ENCODE measurements at regions not wholly inside any gene's neighbourhood (a gene's known extent, or its start where the extent isn't known, plus 50 kb on each side); places are given as distances from the start of the nearest gene placed in this dataset.
"Not testable (repeated sequence)": the region's sequence is repeated elsewhere in the genome, so short reads cannot be mapped to it uniquely, and the experiment has no call there.

DNA sequence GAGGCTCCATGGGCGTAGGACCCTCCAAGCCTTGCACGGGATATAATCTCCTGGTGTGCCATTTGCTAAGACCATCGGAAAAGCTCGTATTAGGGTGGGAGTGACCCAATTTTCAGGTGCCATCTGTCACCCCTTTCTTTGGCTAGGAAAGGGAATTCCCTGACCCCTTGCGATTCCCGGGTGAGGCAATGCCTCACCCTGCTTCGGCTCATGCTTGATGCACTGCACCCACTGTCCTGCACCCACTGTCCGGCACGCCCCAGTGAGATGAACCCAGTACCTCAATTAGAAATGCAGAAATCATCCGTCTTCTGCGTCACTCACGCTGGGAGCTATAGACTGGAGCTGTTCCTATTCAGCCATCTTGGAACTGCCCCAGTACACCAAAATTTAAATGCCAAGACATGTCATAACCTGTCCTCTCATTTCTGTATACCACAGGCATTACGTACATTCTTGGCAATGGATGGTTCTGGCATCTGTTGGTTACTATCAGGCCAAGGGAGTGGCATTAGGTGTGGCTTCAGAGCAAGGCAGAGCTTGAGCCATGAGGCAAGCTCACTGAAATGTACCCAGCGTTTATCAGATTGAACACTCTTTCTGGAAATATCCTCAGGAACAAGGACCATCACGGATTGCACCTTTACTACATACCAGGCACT is 95.4 kb upstream of the GALNT18 start:
- DNase-seq (ENCODE audit: low read depth in 2 of 2), result no peak

DNA sequence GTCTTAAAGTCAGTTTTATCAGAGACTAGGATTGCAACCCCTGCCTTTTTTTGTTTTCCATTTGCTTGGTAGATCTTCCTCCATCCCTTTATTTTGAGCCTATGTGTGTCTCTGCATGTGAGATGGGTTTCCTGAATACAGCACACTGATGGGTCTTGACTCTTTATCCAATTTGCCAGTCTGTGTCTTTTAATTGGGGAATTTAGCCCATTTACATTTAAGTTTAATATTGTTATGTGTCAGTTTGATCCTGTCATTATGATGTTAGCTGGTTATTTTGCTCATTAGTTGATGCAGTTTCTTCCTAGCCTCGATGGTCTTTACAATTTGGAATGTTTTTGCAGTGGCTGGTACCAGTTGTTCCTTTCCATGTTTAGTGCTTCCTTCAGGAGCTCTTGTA is 93.3 kb upstream of the GALNT18 start:
- DNase-seq (ENCODE audit: low read depth in 2 of 2), result not testable (repeated sequence)

DNA sequence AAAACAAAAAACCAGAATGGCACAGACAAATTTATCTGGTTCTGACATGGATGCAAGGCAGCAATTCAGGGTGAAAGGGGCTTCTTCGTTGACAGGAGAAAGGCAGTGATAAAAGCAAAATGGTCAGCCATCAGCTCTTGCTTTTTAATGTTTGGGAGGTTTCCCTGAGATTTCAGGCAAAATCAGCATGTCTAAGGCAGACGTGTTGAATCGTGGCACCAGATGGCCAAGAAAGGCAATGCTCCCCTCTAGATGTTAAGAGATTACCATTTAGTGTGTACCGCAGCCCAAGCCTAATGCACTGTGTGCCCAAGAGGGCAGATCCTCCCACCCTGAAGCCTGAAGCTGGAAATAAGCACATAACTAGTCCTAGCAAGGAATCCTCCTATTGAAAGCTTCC is 88.8 kb upstream of the GALNT18 start:
- no peak for DNase-seq (ENCODE audit: low read depth in 2 of 2)

DNA sequence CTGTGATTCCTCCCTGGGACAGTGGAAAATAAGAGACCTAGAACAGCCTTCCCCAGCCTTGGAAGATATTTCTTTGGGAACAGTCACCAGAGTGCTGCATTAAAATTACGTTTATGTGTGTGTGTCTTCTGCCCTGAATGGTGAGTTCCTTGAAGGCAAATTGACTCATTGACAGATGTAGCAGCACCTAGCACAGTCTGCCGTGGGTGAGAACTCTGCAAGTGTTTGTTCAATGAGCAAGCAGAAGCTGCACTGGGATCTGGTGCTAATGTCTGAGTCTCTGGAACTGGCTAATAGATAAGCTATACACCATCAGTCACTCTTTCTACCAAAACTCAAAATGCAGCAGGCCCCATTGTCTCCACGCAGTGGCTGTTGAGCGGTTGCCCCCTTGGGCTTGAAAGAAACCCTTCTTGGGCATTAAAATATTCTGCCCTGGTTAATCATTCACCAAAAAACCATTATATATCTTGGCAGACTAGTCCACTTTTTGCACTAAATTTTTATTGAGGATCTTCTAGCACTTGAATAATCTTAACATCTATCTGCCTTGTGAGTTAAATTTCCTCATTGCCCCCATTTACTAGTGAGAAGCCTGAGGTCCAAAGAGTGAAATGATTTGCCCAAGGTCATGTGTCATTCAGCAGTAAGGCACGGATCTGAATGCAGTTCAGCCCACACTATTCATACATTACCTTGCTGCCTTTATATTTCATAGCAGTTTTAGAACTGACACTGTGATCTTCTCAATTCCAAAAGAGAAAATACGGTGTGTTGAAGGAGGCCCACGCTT is 87.8 kb upstream of the GALNT18 start:
- no peak for DNase-seq (ENCODE audit: low read depth in 2 of 2)

DNA sequence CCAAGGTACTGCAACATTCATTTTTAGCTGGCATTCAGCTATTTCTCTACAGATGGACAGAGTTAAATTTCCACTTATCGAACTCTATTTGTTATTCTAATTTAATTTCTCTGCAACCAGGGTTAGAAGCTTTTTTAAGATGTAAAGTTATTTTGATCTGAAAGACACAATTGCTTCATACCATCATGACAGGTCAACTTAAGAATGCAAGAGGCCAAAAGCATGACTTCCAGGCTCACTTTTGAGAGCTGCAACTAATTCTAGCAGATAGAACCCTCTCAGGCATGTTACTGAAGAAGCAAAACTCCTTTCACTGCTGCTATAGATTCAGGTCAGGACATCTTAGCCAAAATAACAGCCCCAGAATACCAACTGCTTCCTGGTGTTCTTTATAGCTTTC is 86.5 kb upstream of the GALNT18 start:
- DNase-seq (ENCODE audit: low read depth in 2 of 2), result no peak

DNA sequence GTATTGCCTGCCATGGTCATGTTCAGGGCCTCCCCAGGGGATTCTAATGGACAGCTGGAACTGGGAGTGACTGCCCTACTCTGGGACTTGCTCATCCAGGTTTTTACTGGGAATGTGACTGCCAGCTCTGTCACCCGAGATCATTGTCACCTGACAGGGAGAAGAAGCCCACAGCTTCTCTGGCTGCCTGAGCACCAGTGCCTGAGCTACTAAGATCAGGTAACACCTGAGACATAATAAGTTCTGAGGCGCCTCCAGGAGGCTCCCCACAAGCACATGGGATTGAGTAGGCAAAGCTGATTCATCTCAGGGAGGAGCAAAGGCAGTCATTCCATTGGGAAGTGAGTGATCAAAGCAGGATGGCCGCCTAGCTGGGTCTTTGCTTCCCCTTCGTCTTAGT is 84.2 kb upstream of the GALNT18 start:
- DNase-seq (ENCODE audit: low read depth in 2 of 2), result no peak

DNA sequence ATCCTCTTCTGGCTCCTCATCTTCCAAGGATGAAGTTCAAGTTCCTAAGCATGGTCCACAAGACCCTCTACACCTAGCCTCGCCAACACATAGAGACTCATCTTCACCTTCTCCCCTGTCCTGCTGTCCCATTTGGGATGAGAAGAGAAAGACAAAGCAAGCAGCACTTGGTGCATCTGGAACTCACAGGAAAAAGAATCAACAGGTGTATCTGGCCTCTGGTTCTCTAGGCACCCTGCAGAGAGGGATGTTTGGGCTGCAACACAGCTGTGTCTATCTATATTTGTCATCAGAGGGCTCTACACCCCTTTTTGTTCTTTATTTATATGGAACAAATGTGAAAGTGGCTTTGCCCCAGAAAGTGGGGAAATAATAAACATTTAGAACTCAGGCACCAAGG is 82.1 kb upstream of the GALNT18 start:
- no peak for DNase-seq (ENCODE audit: low read depth in 2 of 2)

DNA sequence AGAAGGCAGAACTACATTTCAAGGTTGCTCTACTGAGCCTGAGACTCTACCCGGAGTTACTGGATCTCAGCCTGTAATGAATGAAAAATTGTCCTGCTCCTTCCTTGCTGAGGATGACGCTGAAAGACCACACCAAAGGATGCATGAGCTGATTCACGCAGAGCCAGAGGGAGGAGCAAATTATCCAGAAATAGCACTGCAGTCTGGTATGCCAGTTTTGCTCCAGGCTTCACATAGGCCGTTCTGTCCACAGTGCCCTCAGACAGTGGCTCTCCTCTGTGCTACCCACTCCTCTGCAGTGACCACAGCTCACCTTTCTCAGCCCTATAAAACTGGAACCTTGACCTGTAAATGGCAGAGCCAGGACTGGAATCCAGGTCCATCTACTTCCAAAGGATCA is 79.3 kb upstream of the GALNT18 start:
- no peak for DNase-seq (ENCODE audit: low read depth in 2 of 2)

DNA sequence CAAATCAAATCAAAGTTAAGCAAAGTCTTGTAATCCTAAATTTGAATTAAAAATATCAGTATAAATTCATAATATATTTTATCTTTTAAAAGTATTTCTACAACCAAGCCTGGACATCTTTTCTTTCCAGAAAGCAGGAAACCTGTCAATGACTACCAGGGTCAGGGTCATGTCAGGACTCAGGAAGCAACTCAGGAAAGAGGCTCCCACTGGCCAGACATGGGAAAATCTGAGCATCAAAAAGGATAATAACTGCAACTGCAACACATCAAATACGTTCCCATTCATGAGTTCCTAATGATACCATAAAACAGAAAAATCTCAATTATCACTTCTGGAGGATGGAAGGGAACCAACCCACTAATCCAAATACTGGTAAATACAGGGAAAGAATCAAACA is 76.0 kb upstream of the GALNT18 start:
- no peak for DNase-seq (ENCODE audit: low read depth in 2 of 2)

DNA sequence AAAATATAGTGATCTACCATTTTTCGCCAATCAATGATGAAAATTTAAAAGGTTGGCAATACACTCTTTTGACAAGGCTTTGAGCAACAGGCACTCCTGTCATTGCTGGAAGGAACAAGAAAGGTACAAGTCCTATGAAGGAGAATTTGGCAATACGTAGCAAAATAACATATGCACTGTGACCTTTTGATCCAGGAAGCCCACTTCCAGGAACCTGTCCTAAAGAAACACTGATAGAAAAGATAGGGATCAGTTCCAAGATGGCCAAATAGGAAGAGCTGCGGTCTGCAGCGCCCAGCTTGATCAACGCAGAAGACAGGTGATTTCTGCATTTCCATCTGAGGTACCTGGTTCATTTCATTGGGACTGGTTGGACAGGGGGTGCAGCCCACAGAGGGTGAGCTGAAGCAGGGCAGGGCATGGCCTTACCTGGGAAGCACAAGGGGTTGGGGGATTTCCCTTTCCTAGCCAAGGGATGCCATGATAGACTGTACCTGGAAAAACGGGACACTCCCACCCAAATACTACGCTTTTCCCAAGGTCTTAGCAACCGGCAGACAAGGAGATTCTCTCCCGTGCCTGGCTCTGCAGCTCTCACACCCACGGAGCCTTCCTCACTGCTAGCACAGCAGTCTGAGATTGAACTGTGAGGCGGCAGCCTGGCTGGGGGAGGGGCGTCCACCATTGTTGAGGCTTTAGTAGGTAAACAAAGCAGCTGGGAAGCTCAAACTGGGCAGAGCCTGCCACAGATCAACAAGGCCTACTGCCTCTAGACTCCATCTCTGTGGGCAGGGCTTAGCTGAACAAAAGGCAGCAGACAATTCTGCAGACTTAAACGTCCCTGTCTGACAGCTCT is 69.7 kb upstream of the GALNT18 start:
- no peak for DNase-seq (ENCODE audit: low read depth in 2 of 2)

DNA sequence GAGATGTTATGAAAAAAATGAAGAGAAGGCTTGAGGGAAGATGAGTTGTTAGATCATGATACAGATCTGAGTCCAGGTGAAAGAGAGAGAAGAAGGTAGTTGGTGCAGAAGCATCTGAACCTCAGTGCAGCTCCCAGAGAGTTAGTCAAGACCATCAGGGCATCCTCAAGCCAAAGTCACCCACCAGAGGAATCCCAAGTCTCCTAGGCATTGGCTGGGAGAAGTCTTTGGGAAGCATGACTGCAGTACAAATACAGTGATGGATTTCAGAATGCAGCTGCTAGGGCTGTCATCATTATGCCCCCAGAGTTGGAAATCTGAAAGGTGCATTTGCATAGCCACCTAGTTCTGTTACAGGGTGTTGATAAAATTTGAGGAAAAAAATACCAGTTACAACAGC is 59.7 kb upstream of the GALNT18 start:
- no peak for DNase-seq (ENCODE audit: low read depth in 2 of 2)

DNA sequence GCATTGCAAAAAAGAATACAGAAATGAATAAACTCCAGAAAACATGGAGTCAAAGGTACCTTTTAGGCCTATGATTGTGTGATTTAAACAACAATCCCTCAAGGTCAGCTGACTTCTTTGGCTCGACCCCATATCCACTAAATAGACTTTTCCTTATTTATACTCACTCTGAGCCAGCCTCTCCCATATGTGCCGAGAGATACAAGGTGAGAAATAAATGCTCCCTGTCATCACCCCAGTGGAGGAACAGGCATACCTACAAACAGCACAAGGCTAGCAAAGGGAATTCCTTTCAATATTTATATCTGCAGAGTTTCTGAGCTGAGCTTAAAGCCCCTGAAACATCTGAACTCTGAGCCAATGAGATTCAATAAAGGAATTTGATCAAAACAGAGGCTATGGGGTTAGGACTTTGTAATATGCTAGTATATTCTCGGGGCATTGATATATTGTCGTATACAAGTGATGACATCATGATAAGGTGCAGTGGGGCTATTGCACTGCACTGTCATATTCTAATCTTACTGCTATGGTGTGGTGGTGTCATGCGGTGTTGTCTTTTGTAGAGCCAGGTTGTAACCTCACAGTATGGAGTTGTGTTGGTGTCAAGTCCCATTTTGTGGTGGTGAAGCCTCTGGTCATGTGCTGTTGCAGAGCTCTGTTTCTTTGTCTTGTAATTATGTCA is 56.0 kb upstream of the GALNT18 start:
- DNase-seq (ENCODE audit: low read depth in 2 of 2), result no peak

DNA sequence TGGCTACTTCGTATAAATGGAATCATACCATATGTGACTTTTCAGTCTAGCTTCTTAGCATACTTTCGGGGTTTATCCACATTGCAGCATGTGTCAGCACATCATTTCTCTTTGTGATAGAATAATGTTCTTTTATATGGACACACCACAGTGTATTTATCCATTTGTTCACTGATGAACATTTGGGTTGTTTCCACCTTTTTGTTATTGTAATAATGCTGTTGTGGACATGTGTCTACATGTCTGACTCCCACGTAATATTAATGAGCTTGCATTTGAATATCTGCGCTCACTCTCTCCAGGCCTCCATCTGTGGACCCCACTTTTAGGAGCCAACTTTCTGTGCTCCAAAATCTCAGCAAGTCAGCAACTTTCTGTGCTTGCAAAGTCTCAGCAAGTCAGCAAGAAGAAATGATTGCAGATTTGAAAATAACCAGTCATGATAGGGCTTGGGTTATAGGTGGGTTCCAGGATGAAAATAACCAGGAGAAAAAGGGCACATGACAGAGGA is 53.9 kb upstream of the GALNT18 start:
- DNase-seq (ENCODE audit: low read depth in 2 of 2), result no peak

DNA sequence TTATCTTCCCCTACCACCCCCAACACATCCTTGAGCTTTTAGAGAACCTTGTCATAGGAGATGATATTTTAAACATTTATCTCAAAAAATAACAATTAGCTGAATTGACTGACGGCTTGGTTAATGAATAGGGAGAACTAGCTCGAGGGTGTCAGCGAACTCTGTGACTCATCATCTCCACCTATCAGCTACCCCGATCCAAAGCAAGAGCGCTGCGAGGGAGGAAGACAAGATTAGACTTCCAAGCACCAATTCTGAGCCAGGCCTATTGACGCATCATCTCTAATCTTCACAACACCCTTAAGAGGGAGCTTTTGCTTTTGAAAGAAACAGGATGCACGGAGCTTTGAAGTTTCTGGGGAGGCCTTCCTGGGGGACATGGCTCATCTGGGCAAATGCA is 51.0 kb upstream of the GALNT18 start:
- DNase-seq (ENCODE audit: low read depth in 2 of 2), result no peak

DNA sequence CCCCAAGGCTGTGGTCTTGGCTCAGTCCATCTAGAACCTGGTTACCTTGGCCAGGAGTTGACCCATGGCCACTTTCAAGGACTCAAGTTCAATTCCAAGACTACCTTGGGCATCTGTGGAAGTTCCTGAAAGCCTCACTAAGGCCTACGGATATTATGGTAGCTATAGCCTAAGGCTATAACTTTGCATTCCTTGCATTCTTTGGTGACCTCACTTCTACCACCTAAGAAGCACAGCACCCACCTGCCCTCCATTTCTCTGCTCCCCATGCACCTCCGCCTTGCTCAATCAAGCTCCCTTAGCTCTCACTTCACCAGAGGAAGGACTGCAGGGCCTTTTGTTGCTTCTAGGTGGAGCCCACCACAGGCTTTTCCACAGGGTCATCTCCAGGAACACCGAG is 50.3 kb upstream of the GALNT18 start:
- DNase-seq (ENCODE audit: low read depth in 2 of 2), result no peak

Measured in stimulated activated CD4-positive, alpha-beta T cell treated with anti-CD3 and anti-CD28 coated beads, Interleukin-12 subunit alpha, Interleukin-12 subunit beta, amount 100 ng/mL, for 24 hours (primary cell).